NCI-H524 (cell line): ENCODE measurements at regions not wholly inside any gene's neighbourhood (a gene's known extent, or its start where the extent isn't known, plus 50 kb on each side); places are given as distances from the start of the nearest gene placed in this dataset.
"Not testable (repeated sequence)": the region's sequence is repeated elsewhere in the genome, so short reads cannot be mapped to it uniquely, and the experiment has no call there.

Experiments
- DNase-seq, 2 experiments: peaks; one replicate each; lab custom pipeline; 2025; lab: John Stamatoyannopoulos, UW

GRCh38 chr1:146510248-146510983, 281.6 kb upstream of the NOTCH2NLA start:
- DNase-seq: not testable (repeated sequence)

GRCh38 chr1:146504121-146504520, 275.3 kb upstream of the NOTCH2NLA start:
- DNase-seq: not testable (repeated sequence)

- DNase-seq: not testable (repeated sequence)
Observed at GRCh38 chr1:146487555-146487954, 258.7 kb upstream of the NOTCH2NLA start.

GRCh38 chr1:146487155-146487554, 258.3 kb upstream of the NOTCH2NLA start:
- not testable (repeated sequence) for DNase-seq

GRCh38 chr1:146486300-146487014, 257.6 kb upstream of the NOTCH2NLA start:
- DNase-seq: not testable (repeated sequence)

- DNase-seq: not testable (repeated sequence)
Observed at GRCh38 chr1:146484195-146484594, 255.4 kb upstream of the NOTCH2NLA start.

GRCh38 chr1:146479188-146479587, 250.4 kb upstream of the NOTCH2NLA start:
- not testable (repeated sequence) for DNase-seq

GRCh38 chr1:146478125-146478720, 249.4 kb upstream of the NOTCH2NLA start:
- DNase-seq: peak in 1 of 2 experiments; percentile 48

- not testable (repeated sequence) for DNase-seq
Observed at GRCh38 chr1:146475086-146475485, 246.3 kb upstream of the NOTCH2NLA start.

GRCh38 chr1:146474216-146474615, 245.4 kb upstream of the NOTCH2NLA start:
- not testable (repeated sequence) for DNase-seq

GRCh38 chr1:146472192-146472861, 243.5 kb upstream of the NOTCH2NLA start:
- DNase-seq: peak; percentile 54 to 77

- not testable (repeated sequence) for DNase-seq
Observed at GRCh38 chr1:146459939-146460338, 231.1 kb upstream of the NOTCH2NLA start.

GRCh38 chr1:146459308-146459707, 230.5 kb upstream of the NOTCH2NLA start:
- not testable (repeated sequence) for DNase-seq

GRCh38 chr1:146448877-146449246, 220.0 kb upstream of the NOTCH2NLA start:
- DNase-seq: not testable (repeated sequence)

GRCh38 chr1:146448212-146448876, 219.5 kb upstream of the NOTCH2NLA start:
- not testable (repeated sequence) for DNase-seq

GRCh38 chr1:146443871-146444222, 215.0 kb upstream of the NOTCH2NLA start:
- DNase-seq: peak in 1 of 2 experiments; percentile 10

GRCh38 chr1:146443088-146443870, 214.5 kb upstream of the NOTCH2NLA start:
- not testable (repeated sequence) for DNase-seq

- DNase-seq: not testable (repeated sequence)
Observed at GRCh38 chr1:146438543-146438942, 209.7 kb upstream of the NOTCH2NLA start.

GRCh38 chr1:146416642-146417041, 187.8 kb upstream of the NOTCH2NLA start:
- not testable (repeated sequence) for DNase-seq

- not testable (repeated sequence) for DNase-seq
Observed at GRCh38 chr1:146415017-146415416, 186.2 kb upstream of the NOTCH2NLA start.

- DNase-seq: not testable (repeated sequence)
Observed at GRCh38 chr1:146413911-146414310, 185.1 kb upstream of the NOTCH2NLA start.
